ENCODE measurements at regions not wholly inside any gene's neighbourhood (a gene's known extent, or its start where the extent isn't known, plus 50 kb on each side); places are given as distances from the start of the nearest gene placed in this dataset.
"Not testable (repeated sequence)": the region's sequence is repeated elsewhere in the genome, so short reads cannot be mapped to it uniquely, and the experiment has no call there.

DNA sequence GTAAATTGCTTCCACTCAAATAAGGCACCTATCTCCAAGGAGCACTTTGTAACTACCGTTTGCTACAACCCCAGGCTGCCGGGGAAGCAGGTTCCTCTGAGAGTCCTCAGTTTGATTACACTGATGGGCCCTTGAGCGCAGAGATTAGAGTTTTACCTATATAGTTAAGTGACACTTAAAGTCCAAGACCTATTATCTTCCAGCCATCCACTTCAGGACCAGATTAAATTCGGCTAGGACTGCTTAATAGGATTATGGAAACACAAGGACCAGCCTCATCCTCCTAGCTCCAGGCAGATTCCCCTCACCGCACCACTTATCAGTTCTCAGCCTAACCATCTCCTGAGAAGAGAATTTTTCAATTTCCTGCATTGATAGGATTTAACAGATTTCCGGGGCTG lies 64.7 kb upstream of the TIAM2 start:
- H3K4me3 Mint-ChIP-seq = no peak overlapping the region
- no peaks in the 10 kb centered on the region for H3K36me3 Mint-ChIP-seq (ENCODE audit: insufficient read depth)
- H3K27ac Mint-ChIP-seq = peak overlapping the region in 1 of 2 donors; percentile 13
- H3K9me3 Mint-ChIP-seq = no peaks in the 10 kb centered on the region
- peaks cover 3 to 4% of the 10 kb centered on the region in 2 donors for H3K4me1 Mint-ChIP-seq (ENCODE audit: low read depth in 2 of 2)
- H3K27me3 Mint-ChIP-seq = no peaks in the 10 kb centered on the region
- DNase-seq = no peak
- ATAC-seq (replicated peaks) = no peak

DNA sequence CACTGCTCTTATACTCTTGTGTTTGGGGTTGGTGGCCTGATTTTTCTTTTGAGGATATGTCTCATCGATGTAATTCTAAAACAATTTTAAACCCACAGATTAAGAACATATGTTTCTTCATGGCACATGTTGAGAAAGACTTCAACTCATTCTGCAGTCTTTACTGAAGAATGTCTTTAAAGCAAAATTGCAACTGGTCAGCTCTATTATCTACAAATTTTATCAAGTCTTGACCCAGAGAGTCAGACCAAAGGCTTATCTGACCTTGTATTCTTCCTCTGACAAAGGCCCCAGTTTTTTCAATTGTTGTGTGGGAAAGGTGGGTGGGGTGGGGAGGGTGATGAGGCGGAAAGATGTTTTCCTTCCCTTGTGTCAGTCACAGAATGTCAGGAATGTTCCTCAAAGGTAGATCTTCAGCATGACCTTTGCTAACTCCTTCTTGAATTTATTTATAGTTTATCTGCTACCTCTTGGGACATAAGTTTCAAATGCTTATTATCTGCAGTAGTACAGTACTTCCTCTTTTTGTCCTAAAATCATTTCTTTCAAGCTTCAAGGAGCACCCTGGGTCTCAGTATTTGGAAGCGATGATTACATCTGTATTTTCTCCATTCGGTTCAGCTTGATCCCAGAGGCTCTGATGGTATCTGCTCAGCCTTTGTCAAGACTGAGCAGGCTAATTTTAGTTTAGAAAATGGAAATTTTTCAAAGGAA lies 63.2 kb upstream of the TIAM2 start:
- Mint-ChIP-seq H3K9me3 (no peaks in the 10 kb centered on the region), H3K4me3 (no peak overlapping the region), H3K4me1 (ENCODE audit: low read depth in 2 of 2) (peaks cover 3 to 4% of the 10 kb centered on the region in 2 donors), H3K36me3 (ENCODE audit: insufficient read depth) (no peaks in the 10 kb centered on the region), H3K27me3 (no peaks in the 10 kb centered on the region), H3K27ac (no peak overlapping the region)
- DNase-seq (no peak), ATAC-seq (replicated peaks) (no peak)

- DNase-seq (no peak), ATAC-seq (replicated peaks) (no peak)
- H3K4me1 Mint-ChIP-seq (ENCODE audit: low read depth in 2 of 2) = peaks cover 3 to 4% of the 10 kb centered on the region in 2 donors
- H3K9me3 Mint-ChIP-seq = no peaks in the 10 kb centered on the region
- H3K27me3 Mint-ChIP-seq = no peaks in the 10 kb centered on the region
- H3K4me3 Mint-ChIP-seq = no peak overlapping the region
- H3K36me3 Mint-ChIP-seq (ENCODE audit: insufficient read depth) = no peaks in the 10 kb centered on the region
- H3K27ac Mint-ChIP-seq = no peak overlapping the region
These were observed 62.5 kb upstream of the TIAM2 start for GRCh38 chr6:154932515-154933027.

GRCh38 chr6:154933181-154933827 lies 61.8 kb upstream of the TIAM2 start:
- peaks cover 3% of the 10 kb centered on the region in 2 donors for H3K4me1 Mint-ChIP-seq (ENCODE audit: low read depth in 2 of 2)
- no peaks in the 10 kb centered on the region for H3K36me3 Mint-ChIP-seq (ENCODE audit: insufficient read depth)
- H3K9me3 Mint-ChIP-seq = no peaks in the 10 kb centered on the region
- no peak for DNase-seq
- no peak for ATAC-seq (replicated peaks)
- no peak overlapping the region for H3K4me3 Mint-ChIP-seq
- no peak overlapping the region for H3K27ac Mint-ChIP-seq
- H3K27me3 Mint-ChIP-seq = no peaks in the 10 kb centered on the region

DNA sequence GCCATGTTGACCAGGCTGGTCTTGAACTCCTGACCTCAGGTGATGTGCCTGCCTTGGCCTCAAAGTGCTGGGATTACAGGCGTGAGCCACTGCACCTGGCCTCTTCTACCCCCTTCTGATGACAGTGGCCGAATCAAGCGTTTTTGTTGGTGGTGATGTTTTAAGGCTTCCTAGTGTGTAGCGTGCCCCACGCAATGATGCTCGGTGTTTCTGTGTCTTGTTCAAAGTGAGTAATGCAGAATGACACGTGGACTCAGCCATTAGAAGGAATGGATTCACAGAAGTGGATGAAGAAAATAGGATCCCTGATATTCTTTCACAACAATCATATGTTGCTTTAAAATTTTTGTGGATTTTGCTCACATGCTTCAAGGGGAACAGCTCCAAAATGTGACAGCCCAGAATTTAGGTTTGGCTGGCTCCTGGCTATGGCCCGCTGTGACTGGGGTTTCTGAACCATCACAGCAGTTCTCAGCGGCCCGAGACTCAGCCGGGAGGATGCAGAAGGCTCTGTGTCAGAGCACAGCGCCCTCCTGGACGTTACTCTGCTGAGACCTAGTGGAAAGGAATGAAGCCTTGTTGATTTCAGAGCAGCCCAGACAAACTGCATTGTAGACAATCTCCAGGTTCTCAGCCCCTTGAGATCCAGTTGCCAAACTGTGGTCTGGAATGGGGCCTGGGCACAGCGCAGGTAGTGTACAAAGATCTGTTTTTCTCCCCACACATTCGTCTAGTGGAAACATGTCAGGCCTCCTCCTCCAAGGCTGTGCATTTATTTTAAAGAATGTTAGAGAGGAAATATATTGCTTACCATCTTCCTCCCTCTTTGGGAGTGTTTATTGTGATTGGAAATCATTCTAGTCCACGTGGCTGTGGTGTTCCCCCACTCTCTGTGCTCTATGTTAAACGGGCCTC lies 57.6 kb upstream of the TIAM2 start:
- Mint-ChIP-seq H3K27me3 (no peaks in the 10 kb centered on the region), H3K9me3 (no peaks in the 10 kb centered on the region), H3K27ac (no peak overlapping the region), H3K4me3 (no peak overlapping the region), H3K4me1 (ENCODE audit: low read depth in 2 of 2) (peaks cover 5 to 8% of the 10 kb centered on the region in 2 donors), H3K36me3 (ENCODE audit: insufficient read depth) (peaks cover 4% of the 10 kb centered on the region)
- DNase-seq (no peak), ATAC-seq (replicated peaks) (no peak)

DNA sequence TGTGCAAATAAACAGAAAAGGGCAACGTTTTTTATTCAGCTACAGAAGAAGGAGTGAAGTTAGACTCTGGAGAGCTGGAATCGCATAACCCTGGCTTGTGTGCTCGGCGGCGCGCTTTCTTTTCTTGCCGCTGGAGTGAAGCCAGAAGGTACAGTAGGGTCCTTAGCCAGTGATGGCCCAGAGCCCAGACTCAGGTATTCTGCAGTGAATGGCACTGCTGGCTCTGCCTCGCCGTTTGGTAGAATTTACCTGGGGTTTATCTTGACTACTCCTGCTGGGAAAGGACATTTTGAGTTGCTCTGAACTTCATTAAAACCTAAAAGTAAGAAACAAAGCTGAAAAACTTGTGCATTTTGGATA lies 56.9 kb upstream of the TIAM2 start:
- H3K27ac Mint-ChIP-seq = no peak overlapping the region
- peaks cover 4% of the 10 kb centered on the region for H3K36me3 Mint-ChIP-seq (ENCODE audit: insufficient read depth)
- H3K4me1 Mint-ChIP-seq (ENCODE audit: low read depth in 2 of 2) = peaks cover 5 to 7% of the 10 kb centered on the region in 2 donors
- no peak for ATAC-seq (replicated peaks)
- H3K27me3 Mint-ChIP-seq = no peaks in the 10 kb centered on the region
- H3K4me3 Mint-ChIP-seq = no peak overlapping the region
- no peaks in the 10 kb centered on the region for H3K9me3 Mint-ChIP-seq
- DNase-seq = no peak

DNA sequence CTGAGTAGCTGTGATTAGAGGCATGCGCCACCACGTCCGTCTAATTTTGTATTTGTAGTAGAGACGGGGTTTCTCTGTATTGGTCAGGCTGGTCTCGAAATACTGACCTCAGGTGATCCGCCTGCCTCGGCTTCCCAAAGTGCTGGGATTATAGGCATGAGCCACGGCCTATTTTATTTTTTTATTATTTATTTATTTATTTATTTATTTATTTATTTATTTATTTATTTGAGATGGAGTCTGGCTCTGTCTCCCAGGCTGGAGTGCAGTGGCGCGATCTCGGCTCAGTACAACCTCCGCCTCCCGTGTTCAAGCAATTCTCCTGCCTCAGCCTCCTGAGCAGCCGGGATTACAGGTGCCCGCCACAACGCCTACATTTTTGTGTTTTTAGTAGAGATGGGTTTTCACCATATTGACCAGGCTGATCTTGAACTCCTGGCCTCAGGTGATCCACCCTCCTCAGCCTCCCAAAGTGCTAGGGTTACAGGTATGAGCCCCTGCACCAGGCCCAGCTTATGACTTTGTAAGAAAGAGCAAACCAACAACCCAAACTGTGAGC lies 56.3 kb upstream of the TIAM2 start:
- not testable (repeated sequence) for ATAC-seq (replicated peaks); H3K27me3 Mint-ChIP-seq; H3K9me3 Mint-ChIP-seq; DNase-seq; H3K36me3 Mint-ChIP-seq (ENCODE audit: insufficient read depth); H3K4me1 Mint-ChIP-seq (ENCODE audit: low read depth in 2 of 2); H3K27ac Mint-ChIP-seq; H3K4me3 Mint-ChIP-seq

GRCh38 chr6:154942770-154943169 lies 52.3 kb upstream of the TIAM2 start:
- Mint-ChIP-seq H3K4me1 (ENCODE audit: low read depth in 2 of 2) (peaks cover 5 to 7% of the 10 kb centered on the region in 2 donors), H3K27me3 (no peaks in the 10 kb centered on the region), H3K27ac (no peak overlapping the region), H3K9me3 (peaks cover 2 to 7% of the 10 kb centered on the region in 2 donors), H3K36me3 (ENCODE audit: insufficient read depth) (peaks cover 6% of the 10 kb centered on the region), H3K4me3 (no peak overlapping the region)
- no peak for ATAC-seq (replicated peaks)
- DNase-seq = no peak

GRCh38 chr6:154945271-154945890 lies 49.7 kb upstream of the TIAM2 start:
- H3K27ac Mint-ChIP-seq = peak overlapping the region in 1 of 2 donors; percentile 4
- peaks cover 2% of the 10 kb centered on the region for H3K36me3 Mint-ChIP-seq (ENCODE audit: insufficient read depth)
- peaks cover 2 to 12% of the 10 kb centered on the region in 2 donors for H3K9me3 Mint-ChIP-seq
- no peak overlapping the region for H3K4me3 Mint-ChIP-seq
- ATAC-seq (replicated peaks) (no peak), DNase-seq (no peak)
- H3K4me1 Mint-ChIP-seq (ENCODE audit: low read depth in 2 of 2) = peaks cover 13 to 19% of the 10 kb centered on the region in 2 donors
- no peaks in the 10 kb centered on the region for H3K27me3 Mint-ChIP-seq
